K562 (cell line): ENCODE measurements at regions not wholly inside any gene's neighbourhood (a gene's known extent, or its start where the extent isn't known, plus 50 kb on each side); places are given as distances from the start of the nearest gene placed in this dataset.

ENCODE experiments used
- ATAC-seq: fragments of 200-7000 bp; cut with Tn5 transposase; 3 replicates; pipeline ENCODE4 v1.9.1; 2020; ENCODE audit warnings: moderate library complexity
- BruUV-seq: library from RNA; stranded (reverse); fragments of 400-500 nt; replicated peaks from 2 replicates; lab custom pipeline; 2021; lab: Mats Ljungman, UMichigan
- CTCF ChIA-PET: fragments of 300-600 bp; formaldehyde crosslinking; extraction: SDS; loops from one replicate; lab custom pipeline; 2021; ENCODE audit warnings: low intra/inter-chr PET ratio; lab: Yijun Ruan, JAX
- POLR2A ChIA-PET: fragments of 300-600, 350-650 bp; sonication (Branson Sonifier 250); formaldehyde crosslinking; extraction: SDS; loops from one replicate; lab custom pipeline; 2021; ENCODE audit warnings: antibody characterized with exemption, inconsistent platforms; lab: Yijun Ruan, JAX
- DNase-seq, 4 experiments: peaks; one replicate each; pipeline versions ENCODE4 v3.0.0 to v3.0.0-alpha.2; 2011 to 2018; ENCODE audit warnings: low spot score in 3 of 4, mixed read lengths in 3 of 4; ENCODE audit errors: extremely low read depth in 1 of 4
- FAIRE-seq: peaks from 2 replicates; lab custom pipeline; 2011; peaks lifted over from hg19 to GRCh38; lab: Jason Lieb, UNC
- H2AFZ ChIP-seq: 2 replicates; pipeline ENCODE4 v1.6.0; 2011; ENCODE audit warnings: low read depth, low read length, control low read depth, inconsistent platforms
- H3K27ac ChIP-seq: fragments of 200-600 bp; 3 replicates; pipeline ENCODE4 v1.8.0; 2011; ENCODE audit warnings: low read depth, mild to moderate bottlenecking, control low read depth, inconsistent platforms, low read length, moderate library complexity, mixed read lengths; ENCODE audit errors: extremely low read depth
- H3K27me3 ChIP-seq, 2 experiments: fragments of 300-600 bp in 1 of 2; 2 replicates in 1 of 2; 3 replicates in 1 of 2; pipeline versions ENCODE4 v1.6.0 to v1.8.0; 2011; ENCODE audit warnings: inconsistent platforms in 2 of 2, low read length in 2 of 2, mild to moderate bottlenecking in 1 of 2, mixed read lengths in 1 of 2, moderate library complexity in 1 of 2; ENCODE audit not compliant: control insufficient read depth in 2 of 2, insufficient read depth in 2 of 2
- H3K36me3 ChIP-seq: fragments of 300-600 bp; 3 replicates; pipeline ENCODE4 v1.8.0; 2011; ENCODE audit warnings: mild to moderate bottlenecking, low read length, inconsistent platforms; ENCODE audit not compliant: control insufficient read depth, insufficient read depth
- H3K4me1 ChIP-seq, 2 experiments: fragments of 200-600 bp in 1 of 2; replicated peaks in 1 of 2; 2 replicates in 1 of 2; 3 replicates in 1 of 2; pipeline versions ENCODE4 v1.5.1 to v1.8.0; 2011; ENCODE audit warnings: inconsistent platforms in 2 of 2, low read length in 2 of 2, mild to moderate bottlenecking in 1 of 2, mixed read lengths in 1 of 2, moderate library complexity in 1 of 2; ENCODE audit not compliant: control insufficient read depth in 2 of 2, insufficient read depth in 2 of 2
- H3K4me2 ChIP-seq: 2 replicates; pipeline ENCODE4 v1.6.1; 2011; ENCODE audit warnings: low read length, control low read depth, inconsistent platforms, mixed read lengths; ENCODE audit not compliant: insufficient read depth
- H3K4me3 ChIP-seq: fragments of 200-600 bp; sonication (generic), shearing (Covaris generic); 2 replicates; pipeline ENCODE4 v1.5.1; 2016; ENCODE audit warnings: control low read depth, inconsistent platforms
- H3K79me2 ChIP-seq: fragments of 200-600 bp; 3 replicates; pipeline ENCODE4 v1.8.0; 2011; ENCODE audit warnings: low read length, inconsistent platforms; ENCODE audit not compliant: control insufficient read depth, insufficient read depth
- H3K9ac ChIP-seq, 2 experiments: 2 replicates each; pipeline versions ENCODE4 v1.6.0 to v1.6.1; 2011; ENCODE audit warnings: low read depth in 2 of 2, low read length in 2 of 2, control low read depth in 1 of 2, inconsistent platforms in 1 of 2, mild to moderate bottlenecking in 1 of 2, mixed read lengths in 1 of 2; ENCODE audit not compliant: insufficient read depth in 1 of 2
- H3K9me1 ChIP-seq: one replicate; pipeline ENCODE4 v1.6.0; 2011; ENCODE audit warnings: inconsistent platforms, mild to moderate bottlenecking, low read length, moderate library complexity; ENCODE audit not compliant: control insufficient read depth, insufficient read depth
- H3K9me3 ChIP-seq: replicated peaks from 2 replicates; pipeline ENCODE4 v1.5.1; 2011; ENCODE audit warnings: low read depth, low read length, inconsistent platforms; ENCODE audit not compliant: control insufficient read depth, insufficient read depth
- H4K20me1 ChIP-seq: replicated peaks from 2 replicates; pipeline ENCODE4 v1.6.1; 2011; ENCODE audit warnings: low read length, inconsistent platforms, mixed read lengths; ENCODE audit not compliant: control insufficient read depth, insufficient read depth
- FOS ChIP-seq: IDR thresholded peaks from 3 replicates; pipeline ENCODE4 v1.6.1; 2011; ENCODE audit not compliant: insufficient read length; ENCODE audit errors: extremely low read depth
- JUNB ChIP-seq: fragments of 450-650 bp; formaldehyde crosslinking; conservative IDR thresholded peaks from 2 replicates; pipeline ENCODE4 v1.4.0; 2020; ENCODE audit warnings: mild to moderate bottlenecking
- KLF13 ChIP-seq: fragments of 450-650 bp; IDR thresholded peaks from 2 replicates; pipeline ENCODE4 v1.6.1; 2016; ENCODE audit warnings: missing genetic modification characterization, low read depth, mild to moderate bottlenecking, missing compliant biosample characterization, moderate library complexity, borderline replicate concordance
- PURB ChIP-seq: sonication (generic); formaldehyde crosslinking; IDR thresholded peaks from 2 replicates; pipeline ENCODE4 v1.9.0; 2021; ENCODE audit warnings: low read depth, mild to moderate bottlenecking, missing genetic modification reagents
- RAD21 ChIP-seq, 2 experiments: fragments of 250-450 bp in 1 of 2; fragments of 450-650 bp in 1 of 2; sonication (Bioruptor Pico) in 1 of 2; formaldehyde crosslinking in 1 of 2; IDR thresholded peaks in 1 of 2; conservative IDR thresholded peaks in 1 of 2; 2 replicates each; pipeline versions ENCODE4 v1.4.0 to v1.8.0; 2020 to 2022; ENCODE audit warnings: mild to moderate bottlenecking in 2 of 2, moderate library complexity in 1 of 2
- TFAP4 ChIP-seq: sonication (generic); formaldehyde crosslinking; IDR thresholded peaks from 2 replicates; pipeline ENCODE4 v1.8.0; 2022; ENCODE audit warnings: missing genetic modification reagents, mild to moderate bottlenecking, moderate library complexity, borderline replicate concordance
- THRAP3 ChIP-seq: fragments of 450-650 bp; IDR thresholded peaks from 2 replicates; pipeline ENCODE4 v1.6.1; 2016; ENCODE audit warnings: mild to moderate bottlenecking, inconsistent platforms, borderline replicate concordance
- ZNF239 ChIP-seq: fragments of 250-450 bp; sonication (Bioruptor Pico); IDR thresholded peaks from 2 replicates; pipeline ENCODE4 v1.4.0; 2020; ENCODE audit warnings: mild to moderate bottlenecking
- ZNF253 ChIP-seq: fragments of 250-450 bp; sonication (Bioruptor Pico); conservative IDR thresholded peaks from 2 replicates; pipeline ENCODE4 v1.6.1; 2021; ENCODE audit warnings: mild to moderate bottlenecking
- ZNF445 ChIP-seq: fragments of 250-450 bp; sonication (Bioruptor Pico); IDR thresholded peaks from 2 replicates; pipeline ENCODE4 v1.4.0; 2020; ENCODE audit warnings: low read depth, mild to moderate bottlenecking, moderate library complexity
- WGBS: fragments of 100-300 bp; shearing (Covaris generic); methylation state at CpG from one replicate; pipeline ENCODE4 v1.1.6; 2016; ENCODE audit warnings: low coverage, mixed read lengths; ENCODE audit not compliant: insufficient coverage; ENCODE audit errors: missing lambda C conversion rate; 5-methylcytosine and 5-hydroxymethylcytosine counted together
- in situ Hi-C: fragments of 300-500 bp; cut with MboI; formaldehyde crosslinking; loops from 4 replicates; pipeline ENCODE4 v1.15.0; 2018; ENCODE audit warnings: inconsistent platforms, mixed read lengths
- intact Hi-C: fragments of 100-400 bp; cut with micrococcal nuclease; formaldehyde crosslinking; loops from 2 replicates; pipeline ENCODE4 v1.14.2; 2022

- Histone ChIP-seq H3K27ac (no peak overlapping the region), H3K4me3 (no peak overlapping the region), H3K27me3 (no peaks in the 10 kb centered on the region), H3K9ac (no peak overlapping the region), H4K20me1 (no peaks in the 10 kb centered on the region; the same call in 1 of the 2 replicates), H3K4me2 (no peak overlapping the region), H3K36me3 (no peaks in the 10 kb centered on the region), H2AFZ (no peak overlapping the region), H3K9me3 (no peaks in the 10 kb centered on the region), H3K9me1 (no peaks in the 10 kb centered on the region), H3K79me2 (no peaks in the 10 kb centered on the region), H3K4me1 (no peaks in the 10 kb centered on the region)
- DNase-seq = no peak
- no peak for FAIRE-seq
- in situ Hi-C loops = no loop called here
- POLR2A ChIA-PET = no interaction called here
- CTCF ChIA-PET = no interaction called here
- TF ChIP-seq ZNF445 (CRISPR knock-in tag) (no peak), JUNB (CRISPR knock-in tag) (no peak), THRAP3 (no peak), FOS (no peak), ZNF239 (no peak), KLF13 (no peak), RAD21 (CRISPR knock-in tag; conservative IDR thresholded peaks at IDR 0.05 in 1 of 2, IDR thresholded peaks at IDR 0.05 in 1 of 2) (no peak), TFAP4 (CRISPR knock-in tag) (no peak), PURB (CRISPR knock-in tag) (no peak), ZNF253 (no peak)
- no peak for ATAC-seq
- 0% methylated on average over 3 of the region's 3 CpGs for WGBS
- no TSS peak for BruUV-seq
- intact Hi-C loops = loop anchor here (10.0 kb wide), 2 partner anchors 235 to 365 kb away; no protein-coding TSS in a partner anchor
Observed at GRCh38 chr7:70849580-70850235, 282.2 kb upstream of the GALNT17 start.
